ENCODE measurements at regions not wholly inside any gene's neighbourhood (a gene's known extent, or its start where the extent isn't known, plus 50 kb on each side); places are given as distances from the start of the nearest gene placed in this dataset.

DNA sequence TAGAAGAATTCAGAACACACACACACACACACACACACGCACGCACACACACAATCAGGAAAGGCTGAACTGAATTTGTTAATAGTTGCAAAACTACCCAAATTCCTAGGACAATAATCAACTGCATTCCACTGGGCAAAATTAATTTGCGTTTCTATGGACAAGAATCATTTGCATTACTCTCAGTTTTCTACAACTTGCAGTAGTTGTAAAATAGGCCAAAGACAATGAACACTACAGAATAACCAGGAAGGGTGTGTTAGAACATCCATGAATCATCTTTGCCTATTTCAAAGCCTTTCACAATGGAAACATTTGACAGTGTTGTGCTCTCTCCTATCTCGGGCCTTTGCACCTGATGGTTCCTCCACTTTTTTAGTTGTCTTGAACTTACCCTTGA lies 77.1 kb upstream of the IGFBP7 start:
- Histone ChIP-seq H3K27me3 (ENCODE audit: control insufficient read depth in 1 of 2, insufficient read depth in 2 of 2, low read length in 2 of 2) (peaks cover 1 to 19% of the 10 kb centered on the region in 2 experiments; a peak in 2 of 5 replicates), H4K20me1 (ENCODE audit: insufficient read depth, low read length) (no peaks in the 10 kb centered on the region), H3K4me2 (ENCODE audit: low read depth, low read length) (no peak overlapping the region), H3K4me3 (replicated peaks in 1 of 3; ENCODE audit: insufficient read depth in 1 of 3, low read depth in 2 of 3, low read length in 3 of 3) (no peak overlapping the region), H3K79me2 (ENCODE audit: insufficient read depth, low read length) (no peaks in the 10 kb centered on the region), H2AFZ (ENCODE audit: low read length) (no peak overlapping the region), H3K36me3 (replicated peaks in 1 of 2; ENCODE audit: control insufficient read depth in 1 of 2, insufficient read depth in 2 of 2, low read length in 2 of 2) (no peaks in the 10 kb centered on the region), H3K9ac (ENCODE audit: insufficient read depth, low read depth, low read length) (no peak overlapping the region), H3K9me3 (ENCODE audit: low read length) (no peaks in the 10 kb centered on the region), H3K27ac (ENCODE audit: extremely low read length, insufficient read depth, low read length) (no peak overlapping the region), H3K4me1 (ENCODE audit: insufficient read depth, low read length) (no peaks in the 10 kb centered on the region)
- intact Hi-C loops (cut with micrococcal nuclease; ENCODE audit: unreplicated experiment) (no loop called here), in situ Hi-C loops (cut with HindIII; ENCODE audit: extremely low pct_ligation_motif_present, low pct_unique_long_range_greater_than_20kb) (no loop called here)
- ChIA-PET POLR2A (no interaction called here), CTCF (ENCODE audit: low intra/inter-chr PET ratio, low total read pairs) (no interaction called here)
- 12% methylated on average over 4 of the region's 4 CpGs for WGBS (ENCODE audit: low lambda C conversion rate)
- FAIRE-seq (no peak), ATAC-seq (no peak), DNase-seq (ENCODE audit: low spot score) (no peak)
- TF ChIP-seq AKNA (CRISPR knock-in tag; IDR thresholded peaks at IDR 0.05; ENCODE audit: borderline replicate concordance): no peak
- no peak for TF ChIP-seq GABPA (IDR thresholded peaks at IDR 0.05; ENCODE audit: low read depth, low read length)
- no peak for TF ChIP-seq GABPA (CRISPR knock-in tag; IDR thresholded peaks at IDR 0.05; ENCODE audit: low read depth)
- TF ChIP-seq ZNF382 (CRISPR knock-in tag; IDR thresholded peaks at IDR 0.05; ENCODE audit: borderline replicate concordance): no peak
- TF ChIP-seq MED13 (CRISPR knock-in tag; IDR thresholded peaks at IDR 0.05): no peak
- TF ChIP-seq, protein P1, sequence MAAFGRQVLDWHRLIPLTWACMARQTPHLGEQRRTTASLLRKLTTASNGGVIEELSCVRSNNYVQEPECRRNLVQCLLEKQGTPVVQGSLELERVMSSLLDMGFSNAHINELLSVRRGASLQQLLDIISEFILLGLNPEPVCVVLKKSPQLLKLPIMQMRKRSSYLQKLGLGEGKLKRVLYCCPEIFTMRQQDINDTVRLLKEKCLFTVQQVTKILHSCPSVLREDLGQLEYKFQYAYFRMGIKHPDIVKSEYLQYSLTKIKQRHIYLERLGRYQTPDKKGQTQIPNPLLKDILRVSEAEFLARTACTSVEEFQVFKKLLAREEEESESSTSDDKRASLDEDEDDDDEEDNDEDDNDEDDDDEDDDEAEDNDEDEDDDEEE (CRISPR knock-in tag; IDR thresholded peaks at IDR 0.05): no peak
- TF ChIP-seq SP4 (CRISPR knock-in tag; IDR thresholded peaks at IDR 0.05): no peak
- TF ChIP-seq NCOA2 (CRISPR knock-in tag; IDR thresholded peaks at IDR 0.05): no peak
- TF ChIP-seq ZNF142 (CRISPR knock-in tag; IDR thresholded peaks at IDR 0.05): no peak
- no TSS peak for BruUV-seq (replicated peaks)

Data from HepG2 (cell line).